ENCODE measurements at regions not wholly inside any gene's neighbourhood (a gene's known extent, or its start where the extent isn't known, plus 50 kb on each side); places are given as distances from the start of the nearest gene placed in this dataset.
"Not testable (repeated sequence)": the region's sequence is repeated elsewhere in the genome, so short reads cannot be mapped to it uniquely, and the experiment has no call there.

DNA sequence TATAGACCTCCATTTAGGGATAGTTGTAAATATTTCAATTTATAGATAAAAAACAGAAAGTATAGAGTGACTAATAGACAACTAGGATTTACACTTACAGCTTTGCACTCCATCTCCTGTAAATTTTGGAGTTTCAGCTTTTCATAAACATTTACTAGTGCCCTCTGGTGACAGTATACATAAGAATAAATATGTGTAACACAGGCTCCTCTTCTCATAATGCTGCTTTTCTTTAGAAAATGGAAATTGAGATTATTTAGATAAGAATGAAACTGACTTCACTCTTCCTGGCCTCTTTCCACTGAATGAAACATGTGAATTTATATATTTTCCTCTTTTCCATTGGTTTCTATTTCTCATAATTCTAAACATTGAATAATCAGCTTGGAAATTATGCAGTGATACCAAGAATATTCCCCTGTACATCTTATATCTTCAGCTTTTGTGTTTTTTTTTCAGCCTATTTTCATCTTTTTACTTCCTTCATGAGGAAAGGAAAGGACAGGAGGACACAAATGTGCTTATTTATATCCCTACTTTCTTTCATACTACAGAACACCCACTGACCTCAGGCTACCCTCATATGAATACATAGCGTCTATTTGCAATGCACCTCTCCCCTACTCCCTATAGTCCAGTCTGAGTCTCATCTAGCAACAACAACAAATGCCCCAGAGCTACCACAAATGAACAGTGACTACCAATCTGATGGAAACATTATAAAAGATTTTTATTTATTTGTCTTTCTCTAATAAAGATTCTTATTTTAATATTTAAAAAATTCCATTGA, 103.1 kb upstream of the CCDC39 start:
- H3K9me3 Mint-ChIP-seq = peaks cover 19% of the 10 kb centered on the region
- no peaks in the 10 kb centered on the region for H3K4me1 Mint-ChIP-seq (ENCODE audit: low read depth)

DNA sequence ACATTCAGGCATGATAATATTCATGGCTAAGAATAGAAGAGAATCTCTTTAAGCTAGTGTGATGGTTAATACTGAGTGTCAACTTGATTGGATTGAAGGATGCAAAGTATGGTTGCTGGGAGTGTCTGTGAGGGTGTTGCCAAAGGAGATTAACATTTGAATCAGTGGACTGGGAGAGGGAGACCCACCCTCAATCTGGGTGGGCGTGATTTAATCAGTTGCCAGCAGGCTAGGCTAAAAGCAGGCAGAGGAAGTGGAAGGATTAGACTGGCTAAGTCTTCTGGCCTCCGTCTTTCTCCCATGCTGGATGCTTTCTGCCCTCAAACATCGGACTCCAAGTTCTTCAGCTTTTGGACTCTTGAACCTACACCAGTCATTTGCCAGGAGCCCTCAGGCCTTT, 106.9 kb upstream of the CCDC39 start:
- H3K36me3 Mint-ChIP-seq (ENCODE audit: low read depth); H3K27ac Mint-ChIP-seq; H3K9me3 Mint-ChIP-seq; H3K4me3 Mint-ChIP-seq; ATAC-seq (ENCODE audit: poor library complexity); H3K4me1 Mint-ChIP-seq (ENCODE audit: low read depth); H3K27me3 ChIP-seq (ENCODE audit: control insufficient read depth in 1 of 2, insufficient read depth in 2 of 2, low read length in 2 of 2); H3K9me3 ChIP-seq (ENCODE audit: control insufficient read depth in 1 of 2, insufficient read depth in 1 of 2, low read length in 2 of 2); H3K4me3 ChIP-seq (ENCODE audit: low read length); DNase-seq; H3K36me3 ChIP-seq (ENCODE audit: insufficient read depth, low read length); CTCF ChIA-PET; POLR2A ChIA-PET; H3K27ac ChIP-seq (ENCODE audit: low read depth in 1 of 2, low read length in 2 of 2); H3K4me1 ChIP-seq (ENCODE audit: insufficient read depth, low read length); intact Hi-C loops (cut with DNase I, micrococcal nuclease): not testable (repeated sequence)
- H3K27me3 Mint-ChIP-seq = peaks cover 12% of the 10 kb centered on the region

More for the DNA sequence above, 103.1 kb upstream of the CCDC39 start:
- ChIA-PET CTCF (no interaction called here), POLR2A (no interaction called here)
- TF ChIP-seq, protein P1, sequence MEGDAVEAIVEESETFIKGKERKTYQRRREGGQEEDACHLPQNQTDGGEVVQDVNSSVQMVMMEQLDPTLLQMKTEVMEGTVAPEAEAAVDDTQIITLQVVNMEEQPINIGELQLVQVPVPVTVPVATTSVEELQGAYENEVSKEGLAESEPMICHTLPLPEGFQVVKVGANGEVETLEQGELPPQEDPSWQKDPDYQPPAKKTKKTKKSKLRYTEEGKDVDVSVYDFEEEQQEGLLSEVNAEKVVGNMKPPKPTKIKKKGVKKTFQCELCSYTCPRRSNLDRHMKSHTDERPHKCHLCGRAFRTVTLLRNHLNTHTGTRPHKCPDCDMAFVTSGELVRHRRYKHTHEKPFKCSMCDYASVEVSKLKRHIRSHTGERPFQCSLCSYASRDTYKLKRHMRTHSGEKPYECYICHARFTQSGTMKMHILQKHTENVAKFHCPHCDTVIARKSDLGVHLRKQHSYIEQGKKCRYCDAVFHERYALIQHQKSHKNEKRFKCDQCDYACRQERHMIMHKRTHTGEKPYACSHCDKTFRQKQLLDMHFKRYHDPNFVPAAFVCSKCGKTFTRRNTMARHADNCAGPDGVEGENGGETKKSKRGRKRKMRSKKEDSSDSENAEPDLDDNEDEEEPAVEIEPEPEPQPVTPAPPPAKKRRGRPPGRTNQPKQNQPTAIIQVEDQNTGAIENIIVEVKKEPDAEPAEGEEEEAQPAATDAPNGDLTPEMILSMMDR (IDR thresholded peaks at IDR 0.05) = no peak
- peaks cover 6 to 24% of the 10 kb centered on the region in 2 experiments for H3K9me3 ChIP-seq (ENCODE audit: control insufficient read depth in 1 of 2, insufficient read depth in 1 of 2, low read length in 2 of 2)
- Mint-ChIP-seq H3K27me3 (peaks cover 3% of the 10 kb centered on the region), H3K4me3 (no peak overlapping the region), H3K27ac (no peak overlapping the region), H3K36me3 (ENCODE audit: low read depth) (no peaks in the 10 kb centered on the region)
- DNase-seq (no peak), ATAC-seq (ENCODE audit: poor library complexity) (no peak)
- no peaks in the 10 kb centered on the region for H3K27me3 ChIP-seq (ENCODE audit: control insufficient read depth in 1 of 2, insufficient read depth in 2 of 2, low read length in 2 of 2)
- no peaks in the 10 kb centered on the region for H3K4me1 ChIP-seq (ENCODE audit: insufficient read depth, low read length)
- intact Hi-C loops (cut with DNase I, micrococcal nuclease) = no loop called here
- no peaks in the 10 kb centered on the region for H3K36me3 ChIP-seq (ENCODE audit: insufficient read depth, low read length)
- H3K4me3 ChIP-seq (ENCODE audit: low read length) = no peak overlapping the region
- H3K27ac ChIP-seq (ENCODE audit: low read depth in 1 of 2, low read length in 2 of 2) = no peak overlapping the region

DNA sequence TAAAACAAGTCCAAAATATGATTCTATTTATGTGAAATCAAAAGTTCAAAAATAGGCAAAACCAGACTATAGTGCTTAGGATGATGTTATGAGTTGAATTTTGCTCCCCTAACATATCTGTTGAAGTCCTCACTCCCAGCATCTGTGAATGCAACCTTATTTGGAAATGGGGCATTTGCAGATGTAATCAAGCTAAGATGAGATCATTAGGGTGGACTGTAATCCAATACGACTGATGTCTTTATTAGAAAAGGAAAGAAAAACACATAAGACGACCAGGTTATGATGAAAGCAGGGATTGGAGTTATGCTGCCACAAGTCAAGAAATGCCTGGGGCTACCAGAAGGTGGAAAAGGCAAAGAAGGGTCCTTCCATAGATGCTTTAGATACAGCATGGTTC, 110.5 kb upstream of the CCDC39 start:
- ChIA-PET CTCF (no interaction called here), POLR2A (no interaction called here)
- ATAC-seq (ENCODE audit: poor library complexity) (no peak), DNase-seq (no peak)
- no peak overlapping the region for H3K27ac Mint-ChIP-seq
- Histone ChIP-seq H3K4me3 (ENCODE audit: low read length) (no peak overlapping the region), H3K27ac (ENCODE audit: low read depth in 1 of 2, low read length in 2 of 2) (no peak overlapping the region), H3K27me3 (ENCODE audit: control insufficient read depth in 1 of 2, insufficient read depth in 2 of 2, low read length in 2 of 2) (no peaks in the 10 kb centered on the region), H3K4me1 (ENCODE audit: insufficient read depth, low read length) (no peaks in the 10 kb centered on the region), H3K36me3 (ENCODE audit: insufficient read depth, low read length) (no peaks in the 10 kb centered on the region), H3K9me3 (ENCODE audit: control insufficient read depth in 1 of 2, insufficient read depth in 1 of 2, low read length in 2 of 2) (no peaks in the 10 kb centered on the region)
- no peaks in the 10 kb centered on the region for H3K4me1 Mint-ChIP-seq (ENCODE audit: low read depth)
- TF ChIP-seq, protein P1 (IDR thresholded peaks at IDR 0.05) = no peak
- no peak overlapping the region for H3K4me3 Mint-ChIP-seq
- intact Hi-C loops (cut with DNase I, micrococcal nuclease) = no loop called here
- H3K9me3 Mint-ChIP-seq = no peaks in the 10 kb centered on the region
- no peaks in the 10 kb centered on the region for H3K36me3 Mint-ChIP-seq (ENCODE audit: low read depth)
- H3K27me3 Mint-ChIP-seq = peaks cover 13% of the 10 kb centered on the region

DNA sequence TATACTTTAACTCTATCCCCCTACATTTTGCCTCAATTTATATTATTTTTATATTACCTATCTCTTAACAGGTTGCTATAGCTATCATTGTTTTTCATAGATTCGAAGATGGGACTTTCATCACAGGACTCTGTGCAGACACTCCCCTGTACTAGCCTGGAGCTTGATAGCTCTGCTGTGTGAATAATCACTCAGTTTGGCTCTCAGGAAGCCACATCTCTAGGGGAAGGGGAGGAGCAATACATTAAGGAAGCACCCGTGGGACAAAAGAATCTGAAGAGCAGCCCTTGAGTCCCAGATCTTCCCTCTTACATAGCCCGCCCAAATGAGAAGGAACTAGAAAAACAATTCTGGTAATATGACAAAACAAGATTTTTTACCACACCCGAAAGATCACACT, 114.3 kb upstream of the FXR1 start:
- POLR2A ChIA-PET = no interaction called here
- H3K27me3 Mint-ChIP-seq = peaks cover 25% of the 10 kb centered on the region
- intact Hi-C loops (cut with DNase I, micrococcal nuclease) = no loop called here

More for the DNA sequence above, 114.3 kb upstream of the FXR1 start:
- no peak for ATAC-seq (ENCODE audit: poor library complexity)
- H3K4me1 ChIP-seq (ENCODE audit: insufficient read depth, low read length) = no peaks in the 10 kb centered on the region
- H3K27ac Mint-ChIP-seq = no peak overlapping the region
- H3K27ac ChIP-seq (ENCODE audit: low read depth in 1 of 2, low read length in 2 of 2) = no peak overlapping the region
- H3K9me3 ChIP-seq (ENCODE audit: control insufficient read depth in 1 of 2, insufficient read depth in 1 of 2, low read length in 2 of 2) = no peaks in the 10 kb centered on the region
- no peaks in the 10 kb centered on the region for H3K9me3 Mint-ChIP-seq
- H3K4me3 Mint-ChIP-seq = no peak overlapping the region
- H3K4me3 ChIP-seq (ENCODE audit: low read length) = no peak overlapping the region
- CTCF ChIA-PET = interaction anchor here (0.7 kb wide), 1 partner anchor 1409 kb away, joined by 3 read pairs; no protein-coding TSS in a partner anchor
- H3K27me3 ChIP-seq (ENCODE audit: control insufficient read depth in 1 of 2, insufficient read depth in 2 of 2, low read length in 2 of 2) = no peaks in the 10 kb centered on the region
- H3K36me3 ChIP-seq (ENCODE audit: insufficient read depth, low read length) = no peaks in the 10 kb centered on the region
- no peaks in the 10 kb centered on the region for H3K36me3 Mint-ChIP-seq (ENCODE audit: low read depth)
- H3K4me1 Mint-ChIP-seq (ENCODE audit: low read depth) = no peaks in the 10 kb centered on the region
- DNase-seq = no peak
- TF ChIP-seq, protein P1 (IDR thresholded peaks at IDR 0.05) = no peak
